Activated naive CD8-positive, alpha-beta T cell treated with anti-CD3 and anti-CD28 coated beads, Interleukin-2, amount 10 ng/mL, durations not matched to agents 7 days and 5 days (primary cell): ENCODE measurements at regions not wholly inside any gene's neighbourhood (a gene's known extent, or its start where the extent isn't known, plus 50 kb on each side); places are given as distances from the start of the nearest gene placed in this dataset.

Source experiments
- ATAC-seq: fragments of 150-1000 bp; cut with Tn5 transposase; one replicate; pipeline ENCODE4 v1.10.0; 2021; ENCODE audit warnings: low read depth, moderate library complexity
- POLR2A ChIA-PET: fragments of 350-600 bp; sonication (Branson Sonifier 250); formaldehyde crosslinking; loops from one replicate; lab custom pipeline; 2021; ENCODE audit warnings: antibody characterized with exemption; lab: Charles Lee
- DNase-seq: peaks from one replicate; pipeline ENCODE4 v3.0.0; 2021
- H3K27ac Mint-ChIP-seq: one replicate; pipeline ENCODE4 v1.8.0; 2022; ENCODE audit warnings: mild to moderate bottlenecking, mixed read lengths
- H3K27me3 Mint-ChIP-seq: one replicate; pipeline ENCODE4 v1.8.0; 2022; ENCODE audit warnings: mild to moderate bottlenecking, moderate library complexity, mixed read lengths
- H3K36me3 Mint-ChIP-seq: one replicate; pipeline ENCODE4 v1.8.0; 2021; ENCODE audit warnings: mild to moderate bottlenecking, mixed read lengths
- H3K4me1 Mint-ChIP-seq: one replicate; pipeline ENCODE4 v1.8.0; 2021; ENCODE audit warnings: mixed read lengths
- H3K4me3 Mint-ChIP-seq: one replicate; pipeline ENCODE4 v1.8.0; 2022; ENCODE audit warnings: mild to moderate bottlenecking, moderate library complexity, mixed read lengths
- H3K9me3 Mint-ChIP-seq: one replicate; pipeline ENCODE4 v1.8.0; 2021; ENCODE audit warnings: mixed read lengths

- POLR2A ChIA-PET, result no interaction called here
- no peaks in the 10 kb centered on the region for H3K4me1 Mint-ChIP-seq
Measured at GRCh38 chr4:24143741-24144140, 253.9 kb upstream of the PPARGC1A start.

GRCh38 chr4:24141836-24142235 is 252.0 kb upstream of the PPARGC1A start:
- POLR2A ChIA-PET, result no interaction called here
- ATAC-seq, result no peak
- no peaks in the 10 kb centered on the region for H3K9me3 Mint-ChIP-seq

More at GRCh38 chr4:24143741-24144140, 253.9 kb upstream of the PPARGC1A start:
- no peak for ATAC-seq
- Mint-ChIP-seq H3K27me3 (no peaks in the 10 kb centered on the region), H3K36me3 (no peaks in the 10 kb centered on the region), H3K27ac (no peak overlapping the region), H3K4me3 (no peak overlapping the region), H3K9me3 (no peaks in the 10 kb centered on the region)
- DNase-seq, result no peak

GRCh38 chr4:24140892-24141291 is 251.0 kb upstream of the PPARGC1A start:
- no peaks in the 10 kb centered on the region for H3K4me1 Mint-ChIP-seq
- H3K27ac Mint-ChIP-seq, result no peak overlapping the region
- H3K9me3 Mint-ChIP-seq, result no peaks in the 10 kb centered on the region
- H3K27me3 Mint-ChIP-seq, result no peaks in the 10 kb centered on the region
- DNase-seq, result no peak
- no peaks in the 10 kb centered on the region for H3K36me3 Mint-ChIP-seq
- POLR2A ChIA-PET, result no interaction called here
- H3K4me3 Mint-ChIP-seq, result no peak overlapping the region
- no peak for ATAC-seq

More at GRCh38 chr4:24141836-24142235, 252.0 kb upstream of the PPARGC1A start:
- no peaks in the 10 kb centered on the region for H3K27me3 Mint-ChIP-seq
- no peak overlapping the region for H3K27ac Mint-ChIP-seq
- no peak overlapping the region for H3K4me3 Mint-ChIP-seq
- no peak for DNase-seq
- no peaks in the 10 kb centered on the region for H3K4me1 Mint-ChIP-seq
- no peaks in the 10 kb centered on the region for H3K36me3 Mint-ChIP-seq

- Mint-ChIP-seq H3K36me3 (no peaks in the 10 kb centered on the region), H3K4me1 (no peaks in the 10 kb centered on the region), H3K27ac (no peak overlapping the region), H3K9me3 (no peaks in the 10 kb centered on the region), H3K27me3 (no peaks in the 10 kb centered on the region), H3K4me3 (no peak overlapping the region)
- POLR2A ChIA-PET, result no interaction called here
- ATAC-seq (no peak), DNase-seq (no peak)
Measured at GRCh38 chr4:24137671-24138601, 248.1 kb upstream of the PPARGC1A start.

GRCh38 chr4:24131954-24132673 is 242.3 kb upstream of the PPARGC1A start:
- Mint-ChIP-seq H3K27ac (no peak overlapping the region), H3K9me3 (peaks cover 4% of the 10 kb centered on the region), H3K4me3 (no peak overlapping the region), H3K4me1 (no peaks in the 10 kb centered on the region), H3K27me3 (no peaks in the 10 kb centered on the region), H3K36me3 (no peaks in the 10 kb centered on the region)
- DNase-seq (no peak), ATAC-seq (no peak)
- POLR2A ChIA-PET, result no interaction called here

GRCh38 chr4:24130637-24131036 is 240.8 kb upstream of the PPARGC1A start:
- POLR2A ChIA-PET, result no interaction called here
- no peak overlapping the region for H3K27ac Mint-ChIP-seq
- H3K9me3 Mint-ChIP-seq, result peaks cover 4% of the 10 kb centered on the region
- ATAC-seq, result no peak
- no peak overlapping the region for H3K4me3 Mint-ChIP-seq
- H3K27me3 Mint-ChIP-seq, result no peaks in the 10 kb centered on the region
- DNase-seq, result no peak
- H3K4me1 Mint-ChIP-seq, result no peaks in the 10 kb centered on the region
- no peaks in the 10 kb centered on the region for H3K36me3 Mint-ChIP-seq

- DNase-seq (no peak), ATAC-seq (no peak)
- no peaks in the 10 kb centered on the region for H3K36me3 Mint-ChIP-seq
- H3K4me1 Mint-ChIP-seq, result no peaks in the 10 kb centered on the region
- POLR2A ChIA-PET, result no interaction called here
- H3K27ac Mint-ChIP-seq, result no peak overlapping the region
- no peaks in the 10 kb centered on the region for H3K27me3 Mint-ChIP-seq
- H3K9me3 Mint-ChIP-seq, result peaks cover 4% of the 10 kb centered on the region
- no peak overlapping the region for H3K4me3 Mint-ChIP-seq
Measured at GRCh38 chr4:24126776-24127175, 236.9 kb upstream of the PPARGC1A start.

- no peak for DNase-seq
- POLR2A ChIA-PET, result no interaction called here
- no peaks in the 10 kb centered on the region for H3K27me3 Mint-ChIP-seq
- no peaks in the 10 kb centered on the region for H3K9me3 Mint-ChIP-seq
- no peak overlapping the region for H3K27ac Mint-ChIP-seq
- no peak overlapping the region for H3K4me3 Mint-ChIP-seq
- H3K4me1 Mint-ChIP-seq, result no peaks in the 10 kb centered on the region
- H3K36me3 Mint-ChIP-seq, result no peaks in the 10 kb centered on the region
- no peak for ATAC-seq
Measured at GRCh38 chr4:24121395-24122175, 231.7 kb upstream of the PPARGC1A start.

- no peak overlapping the region for H3K27ac Mint-ChIP-seq
- DNase-seq (no peak), ATAC-seq (no peak)
- H3K9me3 Mint-ChIP-seq, result no peaks in the 10 kb centered on the region
- H3K4me3 Mint-ChIP-seq, result no peak overlapping the region
- H3K4me1 Mint-ChIP-seq, result no peaks in the 10 kb centered on the region
- POLR2A ChIA-PET, result no interaction called here
- no peaks in the 10 kb centered on the region for H3K27me3 Mint-ChIP-seq
- no peaks in the 10 kb centered on the region for H3K36me3 Mint-ChIP-seq
Measured at GRCh38 chr4:24117975-24118374, 228.1 kb upstream of the PPARGC1A start.

- H3K4me1 Mint-ChIP-seq, result no peaks in the 10 kb centered on the region
- H3K4me3 Mint-ChIP-seq, result no peak overlapping the region
- DNase-seq (no peak), ATAC-seq (no peak)
- POLR2A ChIA-PET, result no interaction called here
- H3K9me3 Mint-ChIP-seq, result no peaks in the 10 kb centered on the region
- no peaks in the 10 kb centered on the region for H3K36me3 Mint-ChIP-seq
- H3K27ac Mint-ChIP-seq, result no peak overlapping the region
- no peaks in the 10 kb centered on the region for H3K27me3 Mint-ChIP-seq
Measured at GRCh38 chr4:24116107-24116506, 226.3 kb upstream of the PPARGC1A start.

- Mint-ChIP-seq H3K4me3 (no peak overlapping the region), H3K36me3 (no peaks in the 10 kb centered on the region), H3K9me3 (no peaks in the 10 kb centered on the region), H3K4me1 (no peaks in the 10 kb centered on the region), H3K27me3 (no peaks in the 10 kb centered on the region), H3K27ac (no peak overlapping the region)
- ATAC-seq (no peak), DNase-seq (no peak)
- POLR2A ChIA-PET, result no interaction called here
Measured at GRCh38 chr4:24114919-24115500, 225.2 kb upstream of the PPARGC1A start.

GRCh38 chr4:24114444-24114843 is 224.6 kb upstream of the PPARGC1A start:
- no peaks in the 10 kb centered on the region for H3K4me1 Mint-ChIP-seq
- no peaks in the 10 kb centered on the region for H3K27me3 Mint-ChIP-seq
- H3K4me3 Mint-ChIP-seq, result no peak overlapping the region
- no peak for ATAC-seq
- H3K9me3 Mint-ChIP-seq, result no peaks in the 10 kb centered on the region
- H3K36me3 Mint-ChIP-seq, result no peaks in the 10 kb centered on the region
- no peak for DNase-seq
- POLR2A ChIA-PET, result no interaction called here
- H3K27ac Mint-ChIP-seq, result no peak overlapping the region

- Mint-ChIP-seq H3K27me3 (no peaks in the 10 kb centered on the region), H3K4me3 (no peak overlapping the region), H3K4me1 (no peaks in the 10 kb centered on the region), H3K27ac (no peak overlapping the region), H3K36me3 (no peaks in the 10 kb centered on the region), H3K9me3 (no peaks in the 10 kb centered on the region)
- ATAC-seq (no peak), DNase-seq (no peak)
- POLR2A ChIA-PET, result no interaction called here
Measured at GRCh38 chr4:24112466-24112865, 222.6 kb upstream of the PPARGC1A start.
